DND-41 (cell line): ENCODE measurements at regions not wholly inside any gene's neighbourhood (a gene's known extent, or its start where the extent isn't known, plus 50 kb on each side); places are given as distances from the start of the nearest gene placed in this dataset.

ENCODE experiments used
- ATAC-seq: fragments of 200-7000 bp; cut with Tn5 transposase; 3 replicates; pipeline ENCODE4 v1.9.1; 2021; ENCODE audit warnings: low read depth; ENCODE audit not compliant: insufficient read depth
- DNase-seq: peaks from one replicate; pipeline ENCODE4 v3.0.0-alpha.2; 2020
- H2AFZ ChIP-seq: 2 replicates; pipeline ENCODE4 v1.6.0; 2012; ENCODE audit warnings: low read depth, low read length
- H3K27ac ChIP-seq: 2 replicates; pipeline ENCODE4 v1.5.1; 2012; ENCODE audit warnings: low read length, inconsistent platforms
- H3K27me3 ChIP-seq: fragments of 200-600 bp; sonication (generic); 2 replicates; pipeline ENCODE4 v1.6.0; 2012; ENCODE audit warnings: low read length, mild to moderate bottlenecking, inconsistent platforms; ENCODE audit not compliant: insufficient read depth, poor library complexity
- H3K36me3 ChIP-seq: 2 replicates; pipeline ENCODE4 v1.5.1; 2012; ENCODE audit warnings: low read length, inconsistent platforms; ENCODE audit not compliant: insufficient read depth
- H3K4me1 ChIP-seq: 2 replicates; pipeline ENCODE4 v1.5.1; 2012; ENCODE audit warnings: mild to moderate bottlenecking, low read length; ENCODE audit not compliant: insufficient read depth
- H3K4me2 ChIP-seq: 2 replicates; pipeline ENCODE4 v1.6.0; 2012; ENCODE audit warnings: mild to moderate bottlenecking, moderate library complexity, low read length, inconsistent platforms; ENCODE audit not compliant: insufficient read depth
- H3K4me3 ChIP-seq, 2 experiments: fragments of 200-600 bp in 1 of 2; shearing (Covaris generic) in 1 of 2; 2 replicates each; pipeline ENCODE4 v1.5.1; 2012 to 2016; ENCODE audit warnings: inconsistent platforms in 2 of 2, low read length in 2 of 2, mild to moderate bottlenecking in 2 of 2, low read depth in 1 of 2, moderate library complexity in 1 of 2
- H3K79me2 ChIP-seq: 2 replicates; pipeline ENCODE4 v1.6.0; 2012; ENCODE audit warnings: low read length, inconsistent platforms; ENCODE audit not compliant: insufficient read depth
- H3K9ac ChIP-seq: 2 replicates; pipeline ENCODE4 v1.6.0; 2012; ENCODE audit warnings: low read depth, mild to moderate bottlenecking, inconsistent platforms, low read length, moderate library complexity
- H3K9me3 ChIP-seq: 2 replicates; pipeline ENCODE4 v1.5.1; 2012; ENCODE audit warnings: low read length, moderate library complexity, mild to moderate bottlenecking, inconsistent platforms; ENCODE audit not compliant: insufficient read depth, severe bottlenecking
- H4K20me1 ChIP-seq: 2 replicates; pipeline ENCODE4 v1.6.0; 2012; ENCODE audit warnings: low read length; ENCODE audit not compliant: insufficient read depth
- EZH2 ChIP-seq: IDR thresholded peaks from 3 replicates; pipeline ENCODE4 v1.6.1; 2012; ENCODE audit warnings: borderline replicate concordance, low read depth, mild to moderate bottlenecking, moderate library complexity, low read length, inconsistent platforms; ENCODE audit not compliant: severe bottlenecking
- TF ChIP-seq, protein P1 (sequence below): IDR thresholded peaks from 2 replicates; pipeline ENCODE4 v1.5.1; 2012; ENCODE audit warnings: borderline replicate concordance, low read length, moderate library complexity, mild to moderate bottlenecking; ENCODE audit not compliant: poor library complexity, severe bottlenecking; ENCODE audit errors: extremely low read depth

DNA sequence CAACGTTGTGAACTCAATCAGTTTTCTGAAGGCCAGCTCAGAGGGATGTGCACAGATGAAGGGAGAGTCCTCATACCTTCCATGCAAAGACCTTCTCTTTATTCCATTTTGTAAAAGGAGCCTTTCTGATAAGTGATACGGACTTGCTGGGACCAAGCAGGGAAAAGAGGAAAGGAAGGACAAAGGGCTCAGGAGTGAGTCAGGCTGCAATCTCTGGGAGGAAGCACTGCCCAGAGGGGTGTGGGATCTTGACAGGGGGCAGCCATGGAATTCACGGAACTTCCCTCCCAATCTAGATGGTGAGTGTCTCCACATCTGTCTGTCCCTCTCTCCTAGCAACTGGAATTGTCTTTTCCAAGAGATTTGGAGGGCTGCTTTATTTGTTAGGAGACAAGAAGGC lies 281.4 kb upstream of the CELF4 start:
- DNase-seq (no peak), ATAC-seq (no peak)
- Histone ChIP-seq H3K36me3 (no peaks in the 10 kb centered on the region), H3K9ac (no peak overlapping the region), H3K4me2 (no peak overlapping the region), H2AFZ (no peak overlapping the region), H3K4me3 (no peak overlapping the region), H3K4me1 (no peaks in the 10 kb centered on the region), H3K27me3 (no peaks in the 10 kb centered on the region), H4K20me1 (no peaks in the 10 kb centered on the region), H3K79me2 (no peaks in the 10 kb centered on the region), H3K9me3 (no peaks in the 10 kb centered on the region), H3K27ac (no peak overlapping the region)
- TF ChIP-seq EZH2, result no peak
- TF ChIP-seq, protein P1, sequence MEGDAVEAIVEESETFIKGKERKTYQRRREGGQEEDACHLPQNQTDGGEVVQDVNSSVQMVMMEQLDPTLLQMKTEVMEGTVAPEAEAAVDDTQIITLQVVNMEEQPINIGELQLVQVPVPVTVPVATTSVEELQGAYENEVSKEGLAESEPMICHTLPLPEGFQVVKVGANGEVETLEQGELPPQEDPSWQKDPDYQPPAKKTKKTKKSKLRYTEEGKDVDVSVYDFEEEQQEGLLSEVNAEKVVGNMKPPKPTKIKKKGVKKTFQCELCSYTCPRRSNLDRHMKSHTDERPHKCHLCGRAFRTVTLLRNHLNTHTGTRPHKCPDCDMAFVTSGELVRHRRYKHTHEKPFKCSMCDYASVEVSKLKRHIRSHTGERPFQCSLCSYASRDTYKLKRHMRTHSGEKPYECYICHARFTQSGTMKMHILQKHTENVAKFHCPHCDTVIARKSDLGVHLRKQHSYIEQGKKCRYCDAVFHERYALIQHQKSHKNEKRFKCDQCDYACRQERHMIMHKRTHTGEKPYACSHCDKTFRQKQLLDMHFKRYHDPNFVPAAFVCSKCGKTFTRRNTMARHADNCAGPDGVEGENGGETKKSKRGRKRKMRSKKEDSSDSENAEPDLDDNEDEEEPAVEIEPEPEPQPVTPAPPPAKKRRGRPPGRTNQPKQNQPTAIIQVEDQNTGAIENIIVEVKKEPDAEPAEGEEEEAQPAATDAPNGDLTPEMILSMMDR, result no peak

DNA sequence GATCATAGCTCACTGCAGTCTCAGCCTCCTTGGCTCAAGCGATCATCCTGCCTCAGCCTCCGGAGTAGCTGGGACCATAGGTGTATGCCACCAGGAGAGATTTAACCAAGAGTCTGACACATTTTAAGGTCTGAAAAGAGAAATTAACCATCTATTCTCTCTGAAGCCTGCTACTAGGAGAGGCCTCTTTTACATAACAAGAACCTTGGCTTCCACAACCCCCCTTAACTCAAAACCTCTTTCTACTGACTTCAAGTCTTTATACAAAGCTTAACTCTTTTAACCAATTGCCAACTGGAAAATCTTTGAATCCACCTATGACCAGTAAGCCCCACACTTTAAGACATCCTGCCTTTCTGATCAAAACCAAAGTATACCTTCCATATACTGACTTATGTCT lies 279.9 kb upstream of the CELF4 start:
- ATAC-seq (no peak), DNase-seq (no peak)
- H3K9me3 ChIP-seq, result no peaks in the 10 kb centered on the region

DNA sequence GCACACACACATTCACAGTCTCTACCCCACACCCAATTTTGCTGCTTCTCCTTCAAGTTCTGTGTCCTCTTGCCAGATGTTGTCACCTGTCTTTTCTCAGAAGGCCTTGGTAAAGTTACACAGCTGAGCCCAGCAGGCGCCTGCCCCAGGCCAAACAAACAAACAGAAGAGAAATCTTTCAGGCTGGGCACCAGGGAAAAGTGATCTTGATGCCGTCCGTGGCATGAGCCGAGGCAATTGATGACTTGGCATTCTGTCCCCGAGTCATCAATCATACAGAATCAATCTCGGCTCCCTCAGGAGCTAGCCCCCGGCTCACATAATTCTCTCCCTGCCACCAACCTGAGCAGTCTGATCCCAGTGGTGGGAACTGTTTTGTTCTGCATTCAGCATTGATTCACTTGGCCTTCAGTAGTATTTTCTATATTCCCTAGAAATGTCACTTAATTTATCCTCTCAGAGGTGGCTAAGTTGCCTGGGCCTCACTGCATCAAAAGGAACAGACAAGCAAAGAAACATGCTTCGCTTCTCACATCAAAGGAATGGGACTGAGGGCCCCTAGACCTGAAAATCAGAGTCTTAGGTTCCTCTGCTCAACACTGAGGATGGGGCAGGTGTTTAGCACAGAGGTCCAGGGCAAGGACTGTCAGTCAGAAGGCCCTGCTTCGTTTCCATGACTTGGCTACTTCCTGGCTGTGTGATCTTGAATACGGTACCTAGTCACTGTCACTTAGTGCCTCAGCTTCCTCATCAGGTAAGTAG lies 278.8 kb upstream of the CELF4 start:
- ATAC-seq, result no peak
- no peaks in the 10 kb centered on the region for H3K27me3 ChIP-seq
- H3K4me3 ChIP-seq, result no peak overlapping the region
- DNase-seq, result no peak
- TF ChIP-seq EZH2, result no peak
- TF ChIP-seq, protein P1, result no peak
- no peaks in the 10 kb centered on the region for H3K4me1 ChIP-seq
- H3K9me3 ChIP-seq, result no peaks in the 10 kb centered on the region
- H3K9ac ChIP-seq, result no peak overlapping the region
- H3K79me2 ChIP-seq, result no peaks in the 10 kb centered on the region
- H3K4me2 ChIP-seq, result no peak overlapping the region
- no peak overlapping the region for H2AFZ ChIP-seq
- H4K20me1 ChIP-seq, result no peaks in the 10 kb centered on the region
- H3K36me3 ChIP-seq, result no peaks in the 10 kb centered on the region
- H3K27ac ChIP-seq, result no peak overlapping the region

More for the DNA sequence above, 279.9 kb upstream of the CELF4 start:
- TF ChIP-seq EZH2, result no peak
- H3K4me3 ChIP-seq, result no peak overlapping the region
- no peak overlapping the region for H3K27ac ChIP-seq
- no peaks in the 10 kb centered on the region for H3K4me1 ChIP-seq
- no peak overlapping the region for H3K4me2 ChIP-seq
- H3K36me3 ChIP-seq, result no peaks in the 10 kb centered on the region
- no peak overlapping the region for H3K9ac ChIP-seq
- H2AFZ ChIP-seq, result no peak overlapping the region
- H4K20me1 ChIP-seq, result no peaks in the 10 kb centered on the region
- no peaks in the 10 kb centered on the region for H3K27me3 ChIP-seq
- H3K79me2 ChIP-seq, result no peaks in the 10 kb centered on the region

DNA sequence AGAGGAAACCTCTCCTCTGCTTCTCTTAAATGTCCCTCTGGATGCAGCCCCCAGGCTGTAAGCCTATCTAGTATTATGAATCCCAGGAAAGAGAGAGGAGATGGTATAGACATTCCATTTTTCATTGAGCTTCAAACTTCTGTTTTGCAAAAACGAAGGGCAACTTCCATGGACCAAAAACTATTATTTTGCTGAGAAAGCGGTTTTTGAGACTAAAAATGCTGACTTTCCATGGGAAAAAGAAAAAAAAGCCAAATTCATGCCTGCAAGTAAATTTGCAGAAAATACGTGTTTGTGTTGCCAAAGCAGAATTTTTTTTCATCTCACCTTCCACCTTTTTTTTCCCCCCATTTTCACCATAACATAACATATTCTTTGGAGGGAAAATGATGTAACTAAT lies 272.5 kb upstream of the CELF4 start:
- no peak overlapping the region for H3K9ac ChIP-seq
- TF ChIP-seq EZH2, result no peak
- TF ChIP-seq, protein P1, result no peak
- H3K79me2 ChIP-seq, result no peaks in the 10 kb centered on the region
- no peak overlapping the region for H3K4me2 ChIP-seq
- no peaks in the 10 kb centered on the region for H3K36me3 ChIP-seq
- no peak overlapping the region for H3K4me3 ChIP-seq
- H2AFZ ChIP-seq, result no peak overlapping the region
- no peaks in the 10 kb centered on the region for H3K4me1 ChIP-seq
- H3K27me3 ChIP-seq, result no peaks in the 10 kb centered on the region
- H3K9me3 ChIP-seq, result no peaks in the 10 kb centered on the region
- H4K20me1 ChIP-seq, result no peaks in the 10 kb centered on the region
- no peak overlapping the region for H3K27ac ChIP-seq
- no peak for DNase-seq
- no peak for ATAC-seq
